NAMALWA (cell line): ENCODE measurements at regions not wholly inside any gene's neighbourhood (a gene's known extent, or its start where the extent isn't known, plus 50 kb on each side); places are given as distances from the start of the nearest gene placed in this dataset.
"Not testable (repeated sequence)": the region's sequence is repeated elsewhere in the genome, so short reads cannot be mapped to it uniquely, and the experiment has no call there.

Experiments
- DNase-seq: peaks from one replicate; pipeline ENCODE4 v3.0.0-alpha.2; 2015; ENCODE audit warnings: low spot score

GRCh38 chr4:14169940-14170339 is 542.4 kb upstream of the BOD1L1 start:
- not testable (repeated sequence) for DNase-seq

- DNase-seq, result no peak
Observed at GRCh38 chr4:14176613-14177012, 549.1 kb upstream of the BOD1L1 start.

GRCh38 chr4:14177987-14178386 is 550.5 kb upstream of the BOD1L1 start:
- no peak for DNase-seq

- DNase-seq, result peak; percentile 14
Observed at GRCh38 chr4:14178421-14178820, 550.9 kb upstream of the BOD1L1 start.

GRCh38 chr4:14180166-14180565 is 552.6 kb upstream of the BOD1L1 start:
- no peak for DNase-seq

GRCh38 chr4:14180983-14181601 is 553.6 kb upstream of the BOD1L1 start:
- no peak for DNase-seq

GRCh38 chr4:14182148-14182547 is 554.6 kb upstream of the BOD1L1 start:
- no peak for DNase-seq

GRCh38 chr4:14184265-14184664 is 556.7 kb upstream of the BOD1L1 start:
- no peak for DNase-seq

- no peak for DNase-seq
Observed at GRCh38 chr4:14184767-14185166, 557.2 kb upstream of the BOD1L1 start.

- DNase-seq, result no peak
Observed at GRCh38 chr4:14188214-14188613, 560.7 kb upstream of the BOD1L1 start.

GRCh38 chr4:14193601-14194000 is 566.1 kb upstream of the BOD1L1 start:
- no peak for DNase-seq

- no peak for DNase-seq
Observed at GRCh38 chr4:14196131-14196530, 568.6 kb upstream of the BOD1L1 start.

- no peak for DNase-seq
Observed at GRCh38 chr4:14215116-14215770, 587.7 kb upstream of the BOD1L1 start.

- no peak for DNase-seq
Observed at GRCh38 chr4:14217401-14217800, 589.9 kb upstream of the BOD1L1 start.

- no peak for DNase-seq
Observed at GRCh38 chr4:14218641-14219040, 591.1 kb upstream of the BOD1L1 start.

- DNase-seq, result no peak
Observed at GRCh38 chr4:14221176-14221575, 593.7 kb upstream of the BOD1L1 start.

- DNase-seq, result no peak
Observed at GRCh38 chr4:14222377-14223029, 595.0 kb upstream of the BOD1L1 start.

- DNase-seq, result no peak
Observed at GRCh38 chr4:14223461-14223860, 595.9 kb upstream of the BOD1L1 start.

- no peak for DNase-seq
Observed at GRCh38 chr4:14225688-14226207, 598.2 kb upstream of the BOD1L1 start.

GRCh38 chr4:14233126-14233525 is 605.6 kb upstream of the BOD1L1 start:
- no peak for DNase-seq

GRCh38 chr4:14234307-14234706 is 606.8 kb upstream of the BOD1L1 start:
- no peak for DNase-seq

GRCh38 chr4:14236359-14236758 is 608.8 kb upstream of the BOD1L1 start:
- DNase-seq, result no peak

GRCh38 chr4:14237911-14238310 is 610.4 kb upstream of the BOD1L1 start:
- no peak for DNase-seq
